Neutrophil (primary cell): ENCODE measurements at regions not wholly inside any gene's neighbourhood (a gene's known extent, or its start where the extent isn't known, plus 50 kb on each side); places are given as distances from the start of the nearest gene placed in this dataset.

ENCODE experiments used
- H3K27ac ChIP-seq: fragments of 200-600 bp; sonication (generic); 2 replicates; pipeline ENCODE4 v1.5.1; 2016; ENCODE audit warnings: mild to moderate bottlenecking, moderate library complexity
- H3K27me3 ChIP-seq: fragments of 200-600 bp; sonication (generic); 2 replicates; pipeline ENCODE4 v1.6.0; 2016; ENCODE audit warnings: mild to moderate bottlenecking
- H3K36me3 ChIP-seq: fragments of 200-600 bp; sonication (generic); 2 replicates; pipeline ENCODE4 v1.5.1; 2017
- H3K4me1 ChIP-seq, 2 experiments: fragments of 200-600 bp in 1 of 2; sonication (generic) in 1 of 2; 1 replicate in 1 of 2; 2 replicates in 1 of 2; pipeline versions ENCODE4 v1.5.1 to v1.6.1; 2013 to 2016; ENCODE audit warnings: low read depth in 1 of 2, low read length in 1 of 2, mild to moderate bottlenecking in 1 of 2, moderate library complexity in 1 of 2; ENCODE audit not compliant: control insufficient read depth in 1 of 2, insufficient read depth in 1 of 2
- H3K4me3 ChIP-seq, 2 experiments: fragments of 200-600 bp in 1 of 2; sonication (generic) in 1 of 2; 1 replicate in 1 of 2; 2 replicates in 1 of 2; pipeline ENCODE4 v1.5.1; 2013 to 2016; ENCODE audit warnings: low read depth in 1 of 2, low read length in 1 of 2, mild to moderate bottlenecking in 1 of 2, moderate library complexity in 1 of 2
- H3K9me3 ChIP-seq: fragments of 200-600 bp; sonication (generic); 2 replicates; pipeline ENCODE4 v1.5.1; 2016
- CTCF ChIP-seq: fragments of 200-600 bp; sonication (generic); IDR thresholded peaks from 2 replicates; pipeline ENCODE4 v1.5.1; 2016; ENCODE audit warnings: antibody characterized with exemption

GRCh38 chr5:152136321-152136720 lies 211.7 kb upstream of the GLRA1 start:
- Histone ChIP-seq H3K27ac (no peak overlapping the region), H3K27me3 (no peaks in the 10 kb centered on the region), H3K4me3 (no peak overlapping the region), H3K4me1 (no peaks in the 10 kb centered on the region), H3K36me3 (no peaks in the 10 kb centered on the region), H3K9me3 (no peaks in the 10 kb centered on the region)
- TF ChIP-seq CTCF = no peak

GRCh38 chr5:152135827-152136226 lies 211.2 kb upstream of the GLRA1 start:
- no peaks in the 10 kb centered on the region for H3K9me3 ChIP-seq
- H3K36me3 ChIP-seq = no peaks in the 10 kb centered on the region
- TF ChIP-seq CTCF = no peak
- H3K27ac ChIP-seq = no peak overlapping the region
- H3K27me3 ChIP-seq = no peaks in the 10 kb centered on the region
- H3K4me1 ChIP-seq = no peaks in the 10 kb centered on the region
- H3K4me3 ChIP-seq = no peak overlapping the region

- Histone ChIP-seq H3K27me3 (no peaks in the 10 kb centered on the region), H3K4me1 (no peaks in the 10 kb centered on the region), H3K4me3 (no peak overlapping the region), H3K36me3 (no peaks in the 10 kb centered on the region), H3K9me3 (no peaks in the 10 kb centered on the region), H3K27ac (no peak overlapping the region)
- TF ChIP-seq CTCF = no peak
Observed at GRCh38 chr5:152125661-152126205, 201.1 kb upstream of the GLRA1 start.

- no peaks in the 10 kb centered on the region for H3K27me3 ChIP-seq
- H3K4me1 ChIP-seq = no peaks in the 10 kb centered on the region
- H3K4me3 ChIP-seq = no peak overlapping the region
- H3K27ac ChIP-seq = no peak overlapping the region
- no peaks in the 10 kb centered on the region for H3K9me3 ChIP-seq
- no peak for TF ChIP-seq CTCF
- no peaks in the 10 kb centered on the region for H3K36me3 ChIP-seq
Observed at GRCh38 chr5:152124409-152125041, 199.9 kb upstream of the GLRA1 start.

- Histone ChIP-seq H3K9me3 (no peaks in the 10 kb centered on the region), H3K27me3 (no peaks in the 10 kb centered on the region), H3K36me3 (no peaks in the 10 kb centered on the region), H3K27ac (no peak overlapping the region), H3K4me1 (no peaks in the 10 kb centered on the region), H3K4me3 (no peak overlapping the region)
- TF ChIP-seq CTCF = no peak
Observed at GRCh38 chr5:152118676-152119470, 194.2 kb upstream of the GLRA1 start.
